HEK293 (cell line): ENCODE measurements at regions not wholly inside any gene's neighbourhood (a gene's known extent, or its start where the extent isn't known, plus 50 kb on each side); places are given as distances from the start of the nearest gene placed in this dataset.

Experiments
- CTCF ChIP-seq: fragments of 450-650 bp; formaldehyde crosslinking; IDR thresholded peaks from 2 replicates; pipeline ENCODE4 v1.5.1; 2016; ENCODE audit warnings: missing biosample characterization, missing genetic modification characterization
- MYNN ChIP-seq: fragments of 450-650 bp; formaldehyde crosslinking; IDR thresholded peaks from 2 replicates; pipeline ENCODE4 v1.5.1; 2016; ENCODE audit warnings: missing biosample characterization, missing genetic modification characterization, borderline replicate concordance
- TRIM28 ChIP-seq: IDR thresholded peaks from 2 replicates; pipeline ENCODE4 v1.6.1; 2011; ENCODE audit warnings: low read length, control low read depth, borderline replicate concordance
- ZBTB21 ChIP-seq: fragments of 450-650 bp; formaldehyde crosslinking; IDR thresholded peaks from 2 replicates; pipeline ENCODE4 v1.5.1; 2017; ENCODE audit warnings: missing biosample characterization, missing genetic modification characterization
- ZNF138 ChIP-seq: fragments of 450-650 bp; formaldehyde crosslinking; IDR thresholded peaks from 2 replicates; pipeline ENCODE4 v1.5.1; 2016; ENCODE audit warnings: missing biosample characterization, missing genetic modification characterization, borderline replicate concordance
- ZNF157 ChIP-seq: fragments of 450-650 bp; formaldehyde crosslinking; IDR thresholded peaks from 2 replicates; pipeline ENCODE4 v1.5.1; 2016; ENCODE audit warnings: missing biosample characterization, missing genetic modification characterization
- ZNF501 ChIP-seq: fragments of 450-650 bp; formaldehyde crosslinking; IDR thresholded peaks from 2 replicates; pipeline ENCODE4 v1.5.1; 2016; ENCODE audit warnings: missing biosample characterization, missing genetic modification characterization
- ZNF600 ChIP-seq: fragments of 450-650 bp; formaldehyde crosslinking; IDR thresholded peaks from 2 replicates; pipeline ENCODE4 v1.5.1; 2016; ENCODE audit warnings: missing biosample characterization, missing genetic modification characterization
- ZNF777 ChIP-seq: fragments of 450-650 bp; formaldehyde crosslinking; IDR thresholded peaks from 2 replicates; pipeline ENCODE4 v1.5.1; 2017; ENCODE audit warnings: missing biosample characterization, missing genetic modification characterization, borderline replicate concordance

DNA sequence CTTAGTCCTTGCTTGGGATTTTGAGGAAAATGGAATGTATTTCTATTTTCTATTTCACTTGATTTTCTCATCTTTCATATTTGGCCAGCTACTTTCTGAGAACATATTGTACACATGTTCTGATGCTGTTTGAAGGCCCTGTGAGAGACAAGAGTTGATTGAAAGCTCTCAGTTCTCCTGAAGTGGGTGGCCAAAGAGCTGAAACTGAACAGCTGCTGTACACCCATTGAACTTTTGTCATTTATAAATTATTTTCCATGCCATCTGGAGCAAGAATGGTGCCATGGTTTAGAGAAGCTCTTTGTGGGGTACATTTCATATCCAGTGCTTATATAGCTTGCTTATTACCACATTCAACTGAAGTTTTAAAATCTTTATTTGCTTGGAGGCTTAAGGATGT lies 298.3 kb downstream of the PRL start:
- TF ChIP-seq ZNF501 (tag by site-specific recombination) (no peak), CTCF (no peak), ZNF777 (tag by site-specific recombination) (no peak), ZBTB21 (no peak), ZNF138 (tag by site-specific recombination) (no peak), ZNF600 (tag by site-specific recombination) (no peak), ZNF157 (tag by site-specific recombination) (no peak), MYNN (no peak), TRIM28 (no peak)
